ENCODE measurements at regions not wholly inside any gene's neighbourhood (a gene's known extent, or its start where the extent isn't known, plus 50 kb on each side); places are given as distances from the start of the nearest gene placed in this dataset.

DNA sequence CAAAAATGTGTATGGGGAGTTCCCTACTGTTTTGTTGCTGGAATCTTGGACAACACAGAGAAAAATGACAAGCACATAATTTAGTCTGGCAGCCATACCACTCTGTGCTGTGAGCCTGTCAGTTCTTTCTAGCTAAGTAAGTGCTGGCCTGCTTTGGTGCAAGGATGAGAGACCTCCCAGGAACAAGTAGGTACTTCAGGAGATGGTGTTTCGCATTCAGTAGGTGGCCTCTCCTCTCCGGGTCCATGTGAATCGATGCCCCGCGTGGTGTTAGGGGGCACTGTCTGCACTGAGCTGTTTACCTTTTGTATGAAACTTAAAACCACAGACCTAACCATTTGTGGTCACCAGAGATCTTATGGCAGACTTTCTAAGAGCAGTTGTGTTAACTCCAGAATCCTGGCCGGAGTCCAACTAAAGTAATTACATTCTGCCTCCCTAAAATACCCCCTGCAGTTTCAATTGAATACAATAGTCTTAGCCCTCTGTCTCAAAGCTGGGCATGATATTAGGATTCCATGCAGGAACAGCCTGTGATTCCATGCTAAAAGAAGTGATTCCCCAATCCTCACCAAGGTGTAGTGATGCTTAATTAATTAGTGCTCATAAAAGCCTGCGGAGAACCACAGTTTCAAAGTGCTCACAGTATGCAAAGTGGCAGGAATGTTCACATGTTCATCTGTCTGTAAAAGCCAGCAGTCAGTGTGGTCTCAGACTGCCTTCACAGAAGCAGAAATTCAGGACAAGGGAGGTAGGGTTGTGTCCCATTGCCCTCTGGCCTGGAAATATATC lies 64.2 kb downstream of the LLPH start (continued):
- TF ChIP-seq, protein P1, sequence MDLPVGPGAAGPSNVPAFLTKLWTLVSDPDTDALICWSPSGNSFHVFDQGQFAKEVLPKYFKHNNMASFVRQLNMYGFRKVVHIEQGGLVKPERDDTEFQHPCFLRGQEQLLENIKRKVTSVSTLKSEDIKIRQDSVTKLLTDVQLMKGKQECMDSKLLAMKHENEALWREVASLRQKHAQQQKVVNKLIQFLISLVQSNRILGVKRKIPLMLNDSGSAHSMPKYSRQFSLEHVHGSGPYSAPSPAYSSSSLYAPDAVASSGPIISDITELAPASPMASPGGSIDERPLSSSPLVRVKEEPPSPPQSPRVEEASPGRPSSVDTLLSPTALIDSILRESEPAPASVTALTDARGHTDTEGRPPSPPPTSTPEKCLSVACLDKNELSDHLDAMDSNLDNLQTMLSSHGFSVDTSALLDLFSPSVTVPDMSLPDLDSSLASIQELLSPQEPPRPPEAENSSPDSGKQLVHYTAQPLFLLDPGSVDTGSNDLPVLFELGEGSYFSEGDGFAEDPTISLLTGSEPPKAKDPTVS (IDR thresholded peaks at IDR 0.05; ENCODE audit: low read depth, low read length), result no peak
- TF ChIP-seq FOXK2 (IDR thresholded peaks at IDR 0.05) (no peak; the same call in 1 of the 2 replicates), EGR1 (IDR thresholded peaks at IDR 0.05; ENCODE audit: borderline replicate concordance in 1 of 2, low read depth in 2 of 2, low read length in 2 of 2) (no peak), KAT2A (conservative IDR thresholded peaks at IDR 0.05; ENCODE audit: control insufficient read depth, low read depth, low read length) (no peak)

DNA sequence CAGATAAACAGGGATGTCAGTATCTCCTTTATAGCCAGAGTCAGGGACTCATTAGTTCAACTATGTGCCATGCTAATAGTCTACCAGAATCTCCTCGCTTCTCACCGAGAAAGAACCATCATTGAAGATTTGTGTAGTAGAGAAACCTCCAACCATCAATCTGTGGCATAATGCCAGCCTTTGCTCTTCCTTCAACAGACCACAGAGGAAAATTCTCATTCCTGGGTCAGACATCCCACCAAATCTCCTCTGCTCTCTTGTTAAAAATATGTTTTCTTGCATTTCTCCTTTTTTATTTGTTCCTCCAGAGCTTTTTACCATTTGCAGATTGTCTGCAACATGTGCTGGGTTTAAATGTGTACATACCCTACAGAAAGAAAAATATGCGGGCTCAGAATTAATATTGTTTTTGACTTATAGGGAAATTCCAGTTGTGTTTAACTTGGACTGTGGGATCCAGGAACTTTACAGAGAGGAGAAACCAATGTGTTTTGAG lies 64.9 kb downstream of the LLPH start:
- H2AFZ ChIP-seq (ENCODE audit: control insufficient read depth, low read depth, low read length), result no peak overlapping the region
- H3K79me2 ChIP-seq (ENCODE audit: control insufficient read depth, insufficient read depth, low read length), result no peaks in the 10 kb centered on the region
- H3K27me3 ChIP-seq (replicated peaks in 1 of 2; ENCODE audit: control insufficient read depth in 2 of 2, insufficient read depth in 2 of 2, low read length in 1 of 2), result no peaks in the 10 kb centered on the region
- FAIRE-seq (no peak), DNase-seq (ENCODE audit: low read depth, low spot score) (no peak), ATAC-seq (no peak; the same call in 2 of the 3 replicates)
- H3K36me3 ChIP-seq (ENCODE audit: control insufficient read depth in 2 of 2, insufficient read depth in 2 of 2, low read length in 1 of 2), result no peaks in the 10 kb centered on the region
- 17% methylated on average over 3 of the region's 3 CpGs for WGBS (ENCODE audit: insufficient coverage, insufficient replicate concordance, low lambda C conversion rate, missing lambda C conversion rate)
- H3K9me3 ChIP-seq (replicated peaks; ENCODE audit: control insufficient read depth, insufficient read depth, low read length), result no peaks in the 10 kb centered on the region
- CTCF ChIA-PET, result interaction anchor here (0.6 to 3.2 kb wide), 5 partner anchors 13 to 463 kb away, joined by 3 to 9 read pairs (median 6); no protein-coding TSS in a partner anchor
- SMC1A ChIA-PET (ENCODE audit: uncharacterized antibody, unreplicated experiment), result interaction anchor here (1.1 to 6.1 kb wide), 8 partner anchors 11 to 1189 kb away, joined by 3 to 77 read pairs (median 7); no protein-coding TSS in a partner anchor
- no peak overlapping the region for H3K9ac ChIP-seq (ENCODE audit: control insufficient read depth, insufficient read depth, low read length)
- RAD21 ChIA-PET (ENCODE audit: unreplicated experiment), result interaction anchor here (0.8 to 3.2 kb wide), 6 partner anchors 9 to 57 kb away, joined by 3 to 24 read pairs (median 7); no protein-coding TSS in a partner anchor
- H4K20me1 ChIP-seq (ENCODE audit: control insufficient read depth, insufficient read depth), result no peaks in the 10 kb centered on the region
- POLR2A ChIA-PET, result interaction anchor here (1.2 to 2.0 kb wide), 3 partner anchors 10 to 17 kb away, joined by 3 to 8 read pairs (median 7); no protein-coding TSS in a partner anchor
- in situ Hi-C loops (cut with MboI) (no loop called here), intact Hi-C loops (cut with micrococcal nuclease; ENCODE audit: unreplicated experiment) (no loop called here)
- H3K4me2 ChIP-seq (ENCODE audit: control insufficient read depth, insufficient read depth), result no peak overlapping the region; the same call in 1 of the 2 replicates
- H3K4me1 ChIP-seq (ENCODE audit: control insufficient read depth, insufficient read depth, low read length), result peaks cover 17% of the 10 kb centered on the region
- BruUV-seq (replicated peaks), result no TSS peak
- H3K27ac ChIP-seq (ENCODE audit: control insufficient read depth, insufficient read depth), result peak overlapping the region; percentile 28
- no peak overlapping the region for H3K4me3 ChIP-seq
- TF ChIP-seq, protein P2, sequence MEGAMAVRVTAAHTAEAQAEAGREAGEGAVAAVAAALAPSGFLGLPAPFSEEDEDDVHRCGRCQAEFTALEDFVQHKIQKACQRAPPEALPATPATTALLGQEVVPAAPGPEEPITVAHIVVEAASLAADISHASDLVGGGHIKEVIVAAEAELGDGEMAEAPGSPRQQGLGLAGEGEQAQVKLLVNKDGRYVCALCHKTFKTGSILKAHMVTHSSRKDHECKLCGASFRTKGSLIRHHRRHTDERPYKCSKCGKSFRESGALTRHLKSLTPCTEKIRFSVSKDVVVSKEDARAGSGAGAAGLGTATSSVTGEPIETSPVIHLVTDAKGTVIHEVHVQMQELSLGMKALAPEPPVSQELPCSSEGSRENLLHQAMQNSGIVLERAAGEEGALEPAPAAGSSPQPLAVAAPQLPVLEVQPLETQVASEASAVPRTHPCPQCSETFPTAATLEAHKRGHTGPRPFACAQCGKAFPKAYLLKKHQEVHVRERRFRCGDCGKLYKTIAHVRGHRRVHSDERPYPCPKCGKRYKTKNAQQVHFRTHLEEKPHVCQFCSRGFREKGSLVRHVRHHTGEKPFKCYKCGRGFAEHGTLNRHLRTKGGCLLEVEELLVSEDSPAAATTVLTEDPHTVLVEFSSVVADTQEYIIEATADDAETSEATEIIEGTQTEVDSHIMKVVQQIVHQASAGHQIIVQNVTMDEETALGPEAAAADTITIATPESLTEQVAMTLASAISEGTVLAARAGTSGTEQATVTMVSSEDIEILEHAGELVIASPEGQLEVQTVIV (IDR thresholded peaks at IDR 0.05; ENCODE audit: borderline replicate concordance, partially characterized antibody), result no peak
- TF ChIP-seq, protein P3, sequence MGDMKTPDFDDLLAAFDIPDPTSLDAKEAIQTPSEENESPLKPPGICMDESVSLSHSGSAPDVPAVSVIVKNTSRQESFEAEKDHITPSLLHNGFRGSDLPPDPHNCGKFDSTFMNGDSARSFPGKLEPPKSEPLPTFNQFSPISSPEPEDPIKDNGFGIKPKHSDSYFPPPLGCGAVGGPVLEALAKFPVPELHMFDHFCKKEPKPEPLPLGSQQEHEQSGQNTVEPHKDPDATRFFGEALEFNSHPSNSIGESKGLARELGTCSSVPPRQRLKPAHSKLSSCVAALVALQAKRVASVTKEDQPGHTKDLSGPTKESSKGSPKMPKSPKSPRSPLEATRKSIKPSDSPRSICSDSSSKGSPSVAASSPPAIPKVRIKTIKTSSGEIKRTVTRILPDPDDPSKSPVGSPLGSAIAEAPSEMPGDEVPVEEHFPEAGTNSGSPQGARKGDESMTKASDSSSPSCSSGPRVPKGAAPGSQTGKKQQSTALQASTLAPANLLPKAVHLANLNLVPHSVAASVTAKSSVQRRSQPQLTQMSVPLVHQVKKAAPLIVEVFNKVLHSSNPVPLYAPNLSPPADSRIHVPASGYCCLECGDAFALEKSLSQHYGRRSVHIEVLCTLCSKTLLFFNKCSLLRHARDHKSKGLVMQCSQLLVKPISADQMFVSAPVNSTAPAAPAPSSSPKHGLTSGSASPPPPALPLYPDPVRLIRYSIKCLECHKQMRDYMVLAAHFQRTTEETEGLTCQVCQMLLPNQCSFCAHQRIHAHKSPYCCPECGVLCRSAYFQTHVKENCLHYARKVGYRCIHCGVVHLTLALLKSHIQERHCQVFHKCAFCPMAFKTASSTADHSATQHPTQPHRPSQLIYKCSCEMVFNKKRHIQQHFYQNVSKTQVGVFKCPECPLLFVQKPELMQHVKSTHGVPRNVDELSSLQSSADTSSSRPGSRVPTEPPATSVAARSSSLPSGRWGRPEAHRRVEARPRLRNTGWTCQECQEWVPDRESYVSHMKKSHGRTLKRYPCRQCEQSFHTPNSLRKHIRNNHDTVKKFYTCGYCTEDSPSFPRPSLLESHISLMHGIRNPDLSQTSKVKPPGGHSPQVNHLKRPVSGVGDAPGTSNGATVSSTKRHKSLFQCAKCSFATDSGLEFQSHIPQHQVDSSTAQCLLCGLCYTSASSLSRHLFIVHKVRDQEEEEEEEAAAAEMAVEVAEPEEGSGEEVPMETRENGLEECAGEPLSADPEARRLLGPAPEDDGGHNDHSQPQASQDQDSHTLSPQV (IDR thresholded peaks at IDR 0.05), result no peak
- TF ChIP-seq, protein P4, sequence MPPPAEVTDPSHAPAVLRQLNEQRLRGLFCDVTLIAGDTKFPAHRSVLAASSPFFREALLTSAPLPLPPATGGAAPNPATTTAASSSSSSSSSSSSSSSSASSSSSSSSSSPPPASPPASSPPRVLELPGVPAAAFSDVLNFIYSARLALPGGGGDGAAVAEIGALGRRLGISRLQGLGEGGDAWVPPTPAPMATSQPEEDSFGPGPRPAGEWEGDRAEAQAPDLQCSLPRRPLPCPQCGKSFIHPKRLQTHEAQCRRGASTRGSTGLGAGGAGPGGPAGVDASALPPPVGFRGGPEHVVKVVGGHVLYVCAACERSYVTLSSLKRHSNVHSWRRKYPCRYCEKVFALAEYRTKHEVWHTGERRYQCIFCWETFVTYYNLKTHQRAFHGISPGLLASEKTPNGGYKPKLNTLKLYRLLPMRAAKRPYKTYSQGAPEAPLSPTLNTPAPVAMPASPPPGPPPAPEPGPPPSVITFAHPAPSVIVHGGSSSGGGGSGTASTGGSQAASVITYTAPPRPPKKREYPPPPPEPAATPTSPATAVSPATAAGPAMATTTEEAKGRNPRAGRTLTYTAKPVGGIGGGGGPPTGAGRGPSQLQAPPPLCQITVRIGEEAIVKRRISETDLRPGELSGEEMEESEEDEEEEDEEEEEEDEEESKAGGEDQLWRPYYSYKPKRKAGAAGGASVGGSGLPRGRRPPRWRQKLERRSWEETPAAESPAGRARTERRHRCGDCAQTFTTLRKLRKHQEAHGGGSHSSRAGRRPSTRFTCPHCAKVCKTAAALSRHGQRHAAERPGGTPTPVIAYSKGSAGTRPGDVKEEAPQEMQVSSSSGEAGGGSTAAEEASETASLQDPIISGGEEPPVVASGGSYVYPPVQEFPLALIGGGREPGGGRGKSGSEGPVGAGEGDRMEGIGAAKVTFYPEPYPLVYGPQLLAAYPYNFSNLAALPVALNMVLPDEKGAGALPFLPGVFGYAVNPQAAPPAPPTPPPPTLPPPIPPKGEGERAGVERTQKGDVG (CRISPR knock-in tag; IDR thresholded peaks at IDR 0.05), result no peak
- no peak for TF ChIP-seq BACH1 (IDR thresholded peaks at IDR 0.05; ENCODE audit: borderline replicate concordance)
